HCT116 (cell line): ENCODE measurements at regions not wholly inside any gene's neighbourhood (a gene's known extent, or its start where the extent isn't known, plus 50 kb on each side); places are given as distances from the start of the nearest gene placed in this dataset.

ENCODE experiments used
- ATAC-seq: fragments of 200-7000 bp; cut with Tn5 transposase; 2 replicates; pipeline ENCODE4 v1.9.1; 2020; ENCODE audit warnings: mild to moderate bottlenecking, moderate library complexity
- BruUV-seq: library from RNA; stranded (reverse); fragments of 400-500 nt; replicated peaks from 2 replicates; lab custom pipeline; 2021; lab: Mats Ljungman, UMichigan
- CTCF ChIA-PET: fragments of 300-600 bp; sonication (Branson Sonifier 250); formaldehyde crosslinking; loops from one replicate; lab custom pipeline; 2021; ENCODE audit warnings: antibody characterized with exemption; lab: Charles Lee
- POLR2A ChIA-PET: fragments of 300-600, 350-600 bp; sonication (Branson Sonifier 250); formaldehyde crosslinking; loops from one replicate; lab custom pipeline; 2021; ENCODE audit warnings: antibody characterized with exemption; lab: Charles Lee
- RAD21 ChIA-PET, 2 experiments: fragments of 300-600 bp; sonication (Branson Sonifier 250); formaldehyde crosslinking; loops; one replicate each; lab custom pipeline; 2023; ENCODE audit warnings: low total read pairs in 2 of 2; ENCODE audit not compliant: uncharacterized antibody in 2 of 2, unreplicated experiment in 2 of 2, low non-redundant PET in 1 of 2; lab: Charles Lee
- DNase-seq: peaks from one replicate; pipeline ENCODE4 v3.0.0-alpha.2; 2010; ENCODE audit warnings: low read depth, low spot score
- H2AFZ ChIP-seq: fragments of 200-600 bp; shearing (Covaris generic), sonication (generic); 2 replicates; pipeline ENCODE4 v1.6.1; 2017; ENCODE audit warnings: low read depth, mixed run types, mixed read lengths, antibody characterized with exemption, low read length; ENCODE audit not compliant: poor library complexity, severe bottlenecking
- H3K27ac ChIP-seq: 2 replicates; pipeline ENCODE4 v1.5.1; 2012; ENCODE audit warnings: low read depth, low read length
- H3K27me3 ChIP-seq: fragments of 200-600 bp; sonication (generic); 2 replicates; pipeline ENCODE4 v1.6.1; 2016; ENCODE audit warnings: mixed run types, low read length, mixed read lengths; ENCODE audit not compliant: insufficient read depth
- H3K36me3 ChIP-seq, 2 experiments: fragments of 200-500 bp in 1 of 2; fragments of 200-600 bp in 1 of 2; sonication (Bioruptor generic) in 1 of 2; sonication (generic) in 1 of 2; 2 replicates each; pipeline versions ENCODE4 v1.5.1 to v1.6.1; 2014 to 2016; ENCODE audit warnings: low read length in 2 of 2, inconsistent platforms in 1 of 2, mixed read lengths in 1 of 2, mixed run types in 1 of 2; ENCODE audit not compliant: insufficient read depth in 2 of 2, control insufficient read depth in 1 of 2
- H3K4me1 ChIP-seq, 2 experiments: fragments of 200-600 bp in 1 of 2; sonication (generic) in 1 of 2; 2 replicates each; pipeline versions ENCODE4 v1.5.1 to v1.6.1; 2012 to 2017; ENCODE audit warnings: low read length in 2 of 2, inconsistent platforms in 1 of 2, mild to moderate bottlenecking in 1 of 2, mixed read lengths in 1 of 2, mixed run types in 1 of 2, moderate library complexity in 1 of 2; ENCODE audit not compliant: insufficient read depth in 2 of 2, control insufficient read depth in 1 of 2
- H3K4me2 ChIP-seq: fragments of 200-600 bp; sonication (generic); 2 replicates; pipeline ENCODE4 v1.6.1; 2017; ENCODE audit warnings: mixed run types, low read length, mixed read lengths
- H3K4me3 ChIP-seq, 2 experiments: fragments of 200-600 bp in 1 of 2; sonication (generic) in 1 of 2; replicated peaks in 1 of 2; 2 replicates each; pipeline ENCODE4 v1.5.1; 2011 to 2016; ENCODE audit warnings: low read length in 2 of 2, control low read depth in 1 of 2, low read depth in 1 of 2, mild to moderate bottlenecking in 1 of 2, mixed read lengths in 1 of 2, mixed run types in 1 of 2
- H3K79me2 ChIP-seq: fragments of 200-600 bp; sonication (generic); 2 replicates; pipeline ENCODE4 v1.6.1; 2017; ENCODE audit warnings: mild to moderate bottlenecking, mixed run types, low read length, moderate library complexity, mixed read lengths; ENCODE audit not compliant: insufficient read depth
- H3K9ac ChIP-seq: fragments of 200-600 bp; sonication (generic); 2 replicates; pipeline ENCODE4 v1.6.1; 2016; ENCODE audit warnings: low read length, mixed read lengths
- H3K9me2 ChIP-seq: fragments of 200-600 bp; sonication (generic), shearing (Covaris generic); 2 replicates; pipeline ENCODE4 v1.6.1; 2017; ENCODE audit warnings: mixed run types, mild to moderate bottlenecking, moderate library complexity; ENCODE audit not compliant: insufficient read depth
- H3K9me3 ChIP-seq, 2 experiments: fragments of 200-500 bp in 1 of 2; fragments of 200-600 bp in 1 of 2; sonication (Bioruptor generic) in 1 of 2; sonication (generic) in 1 of 2; 2 replicates each; pipeline ENCODE4 v1.6.1; 2014 to 2017; ENCODE audit warnings: low read length in 2 of 2, mixed read lengths in 2 of 2, inconsistent platforms in 1 of 2, low read depth in 1 of 2, mild to moderate bottlenecking in 1 of 2, mixed run types in 1 of 2, moderate library complexity in 1 of 2; ENCODE audit not compliant: control insufficient read depth in 1 of 2, insufficient read depth in 1 of 2
- H4K20me1 ChIP-seq: fragments of 200-600 bp; sonication (generic), shearing (Covaris generic); 2 replicates; pipeline ENCODE4 v1.6.1; 2017; ENCODE audit warnings: mixed run types, mild to moderate bottlenecking, moderate library complexity; ENCODE audit not compliant: insufficient read depth
- ATF3 ChIP-seq: IDR thresholded peaks from 2 replicates; pipeline ENCODE4 v1.6.1; 2012
- CBX3 ChIP-seq: IDR thresholded peaks from 2 replicates; pipeline ENCODE4 v1.6.1; 2012; ENCODE audit warnings: low read depth
- CEBPB ChIP-seq: IDR thresholded peaks from 2 replicates; pipeline ENCODE4 v1.6.1; 2012; ENCODE audit warnings: low read depth
- CTCF ChIP-seq, 3 experiments: fragments of 200-600 bp in 1 of 3; sonication (generic) in 1 of 3; IDR thresholded peaks in 2 of 3; conservative IDR thresholded peaks in 1 of 3; 2 replicates each; pipeline ENCODE4 v1.5.1; 2012 to 2017; ENCODE audit warnings: low read depth in 2 of 3, low read length in 2 of 3, antibody characterized with exemption in 1 of 3, borderline replicate concordance in 1 of 3, control low read depth in 1 of 3, mild to moderate bottlenecking in 1 of 3, mixed read lengths in 1 of 3, mixed run types in 1 of 3, moderate library complexity in 1 of 3; ENCODE audit not compliant: insufficient read depth in 1 of 3
- ELF1 ChIP-seq: IDR thresholded peaks from 2 replicates; pipeline ENCODE4 v1.6.1; 2012; ENCODE audit warnings: low read depth, borderline replicate concordance
- EZH2 ChIP-seq: fragments of 200-600 bp; sonication (generic); IDR thresholded peaks from 2 replicates; pipeline ENCODE4 v1.6.1; 2017; ENCODE audit warnings: antibody characterized with exemption, mixed run types
- EZH2phosphoT487 ChIP-seq: fragments of 200-600 bp; IDR thresholded peaks from 2 replicates; pipeline ENCODE4 v1.6.1; 2018; ENCODE audit warnings: antibody characterized with exemption, borderline replicate concordance
- FOSL1 ChIP-seq: IDR thresholded peaks from 2 replicates; pipeline ENCODE4 v1.6.1; 2012; ENCODE audit warnings: low read depth
- JUND ChIP-seq: IDR thresholded peaks from 2 replicates; pipeline ENCODE4 v1.6.1; 2012
- MAX ChIP-seq: IDR thresholded peaks from 2 replicates; pipeline ENCODE4 v1.6.1; 2012
- POLR2A ChIP-seq: IDR thresholded peaks from 2 replicates; pipeline ENCODE4 v1.7.0; 2011; ENCODE audit warnings: borderline replicate concordance; ENCODE audit not compliant: insufficient read depth, insufficient read length; ENCODE audit errors: extremely low read depth
- POLR2AphosphoS5 ChIP-seq: IDR thresholded peaks from 2 replicates; pipeline ENCODE4 v1.6.1; 2011; ENCODE audit warnings: mild to moderate bottlenecking, low read depth, low read length, moderate library complexity
- RAD21 ChIP-seq: IDR thresholded peaks from 2 replicates; pipeline ENCODE4 v1.6.1; 2012; ENCODE audit warnings: low read depth, mild to moderate bottlenecking
- REST ChIP-seq: IDR thresholded peaks from 2 replicates; pipeline ENCODE4 v1.6.1; 2012; ENCODE audit warnings: low read depth
- SP1 ChIP-seq: IDR thresholded peaks from 2 replicates; pipeline ENCODE4 v1.6.1; 2012; ENCODE audit warnings: low read depth
- SRF ChIP-seq: IDR thresholded peaks from 2 replicates; pipeline ENCODE4 v1.6.1; 2012; ENCODE audit warnings: low read depth
- ZBTB33 ChIP-seq: IDR thresholded peaks from 2 replicates; pipeline ENCODE4 v1.6.1; 2011; ENCODE audit warnings: mild to moderate bottlenecking, low read length, moderate library complexity; ENCODE audit not compliant: insufficient replicate concordance; ENCODE audit errors: extremely low read depth
- ZNF274 ChIP-seq: fragments of 200-500 bp; sonication (Bioruptor generic); IDR thresholded peaks from 2 replicates; pipeline ENCODE4 v1.6.1; 2014; ENCODE audit warnings: mild to moderate bottlenecking, low read depth, low read length, inconsistent platforms
- intact Hi-C: fragments of 100-400 bp; cut with micrococcal nuclease; formaldehyde crosslinking; loops from 2 replicates; pipeline ENCODE4 v1.10.0; 2022

GRCh38 chrX:128653524-128654060, 601.4 kb upstream of the ACTRT1 start:
- no peak for ATAC-seq
- no peak overlapping the region for H3K27ac ChIP-seq
- no peaks in the 10 kb centered on the region for H3K27me3 ChIP-seq
- no peak for TF ChIP-seq ZBTB33
- no peak for TF ChIP-seq EZH2phosphoT487
- no peak for TF ChIP-seq SRF
- no peak for TF ChIP-seq CBX3
- no peak for TF ChIP-seq REST
- no peak for TF ChIP-seq FOSL1
- no peak for TF ChIP-seq MAX
- TF ChIP-seq POLR2A, result no peak
- TF ChIP-seq CEBPB, result no peak
- no peak for TF ChIP-seq POLR2AphosphoS5
- TF ChIP-seq JUND, result no peak
- no peak for TF ChIP-seq CTCF (IDR thresholded peaks at IDR 0.05 in 2 of 3, conservative IDR thresholded peaks at IDR 0.05 in 1 of 3; ENCODE audit: borderline replicate concordance in 1 of 3, insufficient read depth in 1 of 3, low read depth in 2 of 3, low read length in 2 of 3)
- no peak for TF ChIP-seq RAD21
- TF ChIP-seq EZH2, result no peak
- no peak for TF ChIP-seq ATF3
- TF ChIP-seq ELF1, result no peak
- no peak for TF ChIP-seq ZNF274
- no peak for TF ChIP-seq SP1
- TF ChIP-seq, all 23 proteins: peak for 0
- intact Hi-C loops, result no loop called here
- BruUV-seq, result no TSS peak
- H3K9me2 ChIP-seq, result no peaks in the 10 kb centered on the region
- no peak overlapping the region for H2AFZ ChIP-seq
- POLR2A ChIA-PET, result no interaction called here
- no peak overlapping the region for H3K4me2 ChIP-seq
- no peak overlapping the region for H3K9ac ChIP-seq
- H3K4me1 ChIP-seq, result no peaks in the 10 kb centered on the region
- CTCF ChIA-PET, result no interaction called here
- H3K9me3 ChIP-seq, result no peaks in the 10 kb centered on the region
- H4K20me1 ChIP-seq, result no peaks in the 10 kb centered on the region
- no peak overlapping the region for H3K4me3 ChIP-seq
- no peaks in the 10 kb centered on the region for H3K36me3 ChIP-seq
- RAD21 ChIA-PET, result no interaction called here
- DNase-seq, result no peak
- no peaks in the 10 kb centered on the region for H3K79me2 ChIP-seq
